ENCODE measurements at regions not wholly inside any gene's neighbourhood (a gene's known extent, or its start where the extent isn't known, plus 50 kb on each side); places are given as distances from the start of the nearest gene placed in this dataset.

GRCh38 chr5:14062178-14062577, 81.0 kb upstream of the TRIO start:
- TF ChIP-seq CTCF (IDR thresholded peaks at IDR 0.05; ENCODE audit: low read depth, low read length, missing input control) (no peak), MAX (IDR thresholded peaks at IDR 0.05) (no peak), NR2F2 (IDR thresholded peaks at IDR 0.05) (no peak), ZBTB33 (IDR thresholded peaks at IDR 0.05) (no peak), ATF3 (IDR thresholded peaks at IDR 0.05) (no peak), HNF4G (IDR thresholded peaks at IDR 0.05) (no peak)
